GM10266 (cell line): ENCODE measurements at regions not wholly inside any gene's neighbourhood (a gene's known extent, or its start where the extent isn't known, plus 50 kb on each side); places are given as distances from the start of the nearest gene placed in this dataset.

Experiments used
- DNase-seq: peaks from one replicate; pipeline ENCODE4 v3.0.0; 2012; ENCODE audit errors: extremely low spot score
- TF ChIP-seq, protein P1 (sequence below): IDR thresholded peaks from 2 replicates; pipeline ENCODE4 v1.5.1; 2012; ENCODE audit warnings: mild to moderate bottlenecking, low read depth; ENCODE audit not compliant: control insufficient read depth, insufficient read depth; ENCODE audit errors: missing control alignments

DNA sequence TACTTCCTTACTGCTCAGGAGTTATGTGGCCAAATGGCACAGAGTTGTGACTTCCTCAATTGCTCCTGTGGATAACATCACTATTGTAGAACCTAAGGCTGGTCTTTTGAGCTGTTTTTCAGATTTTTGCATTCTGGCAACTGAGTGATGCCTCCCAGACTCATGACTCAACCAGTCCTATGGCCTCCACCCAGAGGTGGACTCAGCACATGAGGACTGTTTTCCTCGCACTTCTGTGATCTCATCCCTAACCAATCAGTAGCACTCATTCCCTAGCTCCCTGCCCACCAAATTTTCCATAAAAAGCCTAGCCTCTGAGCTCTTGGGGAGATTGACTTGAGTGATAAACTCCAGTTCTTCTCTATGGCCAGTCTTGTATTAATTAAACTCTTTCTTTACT, 407.9 kb upstream of the TNP1 start:
- no peak for DNase-seq

DNA sequence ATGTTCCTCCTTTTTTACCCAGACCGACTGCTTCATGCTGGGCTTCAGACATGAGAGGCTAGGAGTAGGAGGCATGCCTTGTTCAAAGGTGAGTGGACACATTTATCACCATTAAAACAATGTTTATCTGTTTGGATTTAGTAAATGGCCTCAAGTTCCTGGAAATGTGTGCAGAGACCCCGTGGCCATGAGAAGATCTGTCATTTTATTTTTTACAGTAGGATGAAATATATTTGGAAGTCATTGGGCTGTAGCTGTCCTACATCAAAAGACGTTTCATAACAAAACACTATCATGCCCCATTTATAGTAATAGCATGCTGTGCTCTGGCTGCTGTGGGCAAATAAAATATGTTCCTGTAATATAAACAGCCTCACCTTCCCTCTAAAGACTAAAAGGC, 403.9 kb upstream of the TNP1 start:
- TF ChIP-seq, protein P1, sequence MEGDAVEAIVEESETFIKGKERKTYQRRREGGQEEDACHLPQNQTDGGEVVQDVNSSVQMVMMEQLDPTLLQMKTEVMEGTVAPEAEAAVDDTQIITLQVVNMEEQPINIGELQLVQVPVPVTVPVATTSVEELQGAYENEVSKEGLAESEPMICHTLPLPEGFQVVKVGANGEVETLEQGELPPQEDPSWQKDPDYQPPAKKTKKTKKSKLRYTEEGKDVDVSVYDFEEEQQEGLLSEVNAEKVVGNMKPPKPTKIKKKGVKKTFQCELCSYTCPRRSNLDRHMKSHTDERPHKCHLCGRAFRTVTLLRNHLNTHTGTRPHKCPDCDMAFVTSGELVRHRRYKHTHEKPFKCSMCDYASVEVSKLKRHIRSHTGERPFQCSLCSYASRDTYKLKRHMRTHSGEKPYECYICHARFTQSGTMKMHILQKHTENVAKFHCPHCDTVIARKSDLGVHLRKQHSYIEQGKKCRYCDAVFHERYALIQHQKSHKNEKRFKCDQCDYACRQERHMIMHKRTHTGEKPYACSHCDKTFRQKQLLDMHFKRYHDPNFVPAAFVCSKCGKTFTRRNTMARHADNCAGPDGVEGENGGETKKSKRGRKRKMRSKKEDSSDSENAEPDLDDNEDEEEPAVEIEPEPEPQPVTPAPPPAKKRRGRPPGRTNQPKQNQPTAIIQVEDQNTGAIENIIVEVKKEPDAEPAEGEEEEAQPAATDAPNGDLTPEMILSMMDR = no peak
- no peak for DNase-seq

More for the DNA sequence above, 407.9 kb upstream of the TNP1 start:
- TF ChIP-seq, protein P1 = no peak

DNA sequence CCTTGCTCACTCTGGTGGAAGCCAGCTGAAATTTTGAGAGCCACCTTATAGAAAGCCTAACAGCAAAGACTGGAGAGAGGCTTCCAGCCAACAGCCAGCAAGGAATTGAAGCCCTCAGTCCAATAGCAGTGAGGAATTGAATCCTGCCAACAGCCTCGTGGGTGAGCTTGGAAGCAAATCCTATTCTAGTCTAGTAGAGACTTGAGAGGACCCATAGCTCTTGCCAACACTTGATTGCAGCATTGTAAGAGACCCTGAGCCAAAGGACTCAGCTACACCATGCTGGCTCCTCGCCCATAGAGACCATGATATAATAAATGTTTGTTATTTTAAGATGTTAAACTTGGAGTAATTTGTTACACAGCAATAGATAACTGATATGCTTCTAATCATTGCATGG, 403.0 kb upstream of the TNP1 start:
- no peak for DNase-seq
- TF ChIP-seq, protein P1 = no peak

DNA sequence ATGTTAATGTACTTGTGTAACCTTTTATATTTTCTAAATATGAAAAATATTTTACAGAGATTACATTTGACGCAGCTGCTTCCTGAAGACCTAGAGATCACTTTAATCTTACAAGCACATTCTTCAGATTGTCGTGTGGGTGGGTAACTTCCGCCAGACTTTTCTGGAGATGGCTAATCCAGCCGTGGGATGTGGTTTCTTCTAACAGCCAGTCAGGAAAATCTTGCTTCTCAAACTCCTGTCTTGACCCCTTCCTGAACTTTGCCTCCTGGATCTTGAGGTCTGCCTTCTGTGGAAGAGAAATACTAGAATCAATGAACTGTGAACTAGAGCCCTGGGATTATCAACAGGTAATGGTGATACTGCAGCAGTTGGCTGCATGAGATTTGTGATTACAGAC, 401.6 kb upstream of the TNP1 start:
- no peak for DNase-seq
- TF ChIP-seq, protein P1 = no peak

DNA sequence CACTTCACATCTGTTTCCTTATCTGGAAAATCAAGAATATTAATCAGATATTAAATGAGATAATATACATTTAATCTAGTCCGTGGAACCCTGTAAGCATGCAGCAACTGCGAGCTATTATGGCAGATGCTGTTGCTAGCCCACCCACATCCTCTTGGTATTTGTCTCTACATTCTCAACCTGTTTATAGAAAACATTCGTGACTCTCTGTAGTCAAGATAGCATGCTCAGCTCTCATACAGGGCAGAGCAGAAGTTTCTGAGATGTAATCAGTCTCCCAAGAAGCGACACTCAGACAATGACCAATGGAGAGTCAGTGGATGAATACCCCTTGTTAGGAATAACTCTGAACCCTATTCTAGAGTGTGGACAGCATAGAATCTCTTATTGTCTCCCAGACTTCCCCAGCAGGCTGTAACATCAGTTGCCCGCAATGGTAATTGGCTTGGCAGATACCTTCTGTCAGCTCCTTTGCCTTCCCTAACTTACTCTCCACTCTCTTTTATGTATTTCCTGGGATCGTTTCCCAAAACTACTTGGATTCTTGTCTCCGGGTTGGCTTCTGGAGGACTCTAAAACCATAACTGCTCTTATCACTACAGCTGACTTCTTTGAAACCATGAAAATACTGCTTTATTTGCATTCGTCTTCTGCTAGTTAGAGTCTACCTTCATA, 400.7 kb upstream of the TNP1 start:
- TF ChIP-seq, protein P1 = no peak

DNA sequence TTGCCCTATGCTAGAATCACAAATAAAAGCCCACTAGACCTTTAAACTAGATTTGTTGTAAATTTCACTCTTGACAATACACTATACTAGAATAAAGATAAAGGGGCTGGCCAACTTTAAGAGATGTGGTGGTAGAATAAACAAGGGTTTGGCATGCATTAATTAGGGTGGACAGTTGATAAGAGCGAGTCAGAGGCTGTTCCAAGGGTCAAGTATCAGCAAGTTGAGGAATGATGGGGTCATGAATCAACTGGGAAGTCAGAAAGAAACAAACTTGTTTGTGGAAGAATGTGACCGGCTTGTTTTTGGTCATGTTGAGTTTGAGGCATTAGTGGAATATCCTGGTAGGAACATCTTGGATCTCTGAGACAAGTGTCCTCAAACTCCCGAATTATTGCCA, 398.3 kb upstream of the TNP1 start:
- DNase-seq = no peak
- TF ChIP-seq, protein P1 = no peak

More for the DNA sequence above, 400.7 kb upstream of the TNP1 start:
- DNase-seq = no peak

DNA sequence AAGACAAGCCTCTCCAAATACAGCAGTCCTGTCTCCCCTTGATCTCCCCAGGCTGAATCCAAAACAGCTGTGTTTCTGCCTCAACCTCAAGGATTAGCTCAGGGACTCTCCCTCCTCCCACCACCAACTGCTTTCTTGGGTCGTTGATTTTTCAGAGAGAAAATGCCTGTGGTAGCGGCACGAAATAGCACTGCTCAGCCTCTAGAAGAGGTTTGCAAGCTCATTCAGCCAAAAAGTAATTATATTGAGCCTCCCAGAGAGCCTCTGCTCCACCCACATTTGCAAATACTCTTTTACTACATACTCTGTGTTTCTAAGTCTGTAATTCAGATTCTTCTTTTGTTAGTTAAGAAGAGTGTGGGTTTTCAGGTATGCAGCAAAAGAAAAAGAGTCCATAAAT, 396.4 kb upstream of the TNP1 start:
- DNase-seq = no peak
- TF ChIP-seq, protein P1 = no peak
